Right atrium auricular region (tissue), 2 donors: ENCODE measurements at regions not wholly inside any gene's neighbourhood (a gene's known extent, or its start where the extent isn't known, plus 50 kb on each side); places are given as distances from the start of the nearest gene placed in this dataset.

Experiments used
- DNase-seq: peaks from one replicate; pipeline ENCODE4 v3.0.0-alpha.2; 2019; ENCODE audit warnings: low spot score
- H3K27ac ChIP-seq, 2 donors: fragments of 200-600 bp; sonication (generic); 1 replicate in 1 of 2; 2 replicates in 1 of 2; pipeline ENCODE4 v1.5.1; 2016 to 2019
- H3K27me3 ChIP-seq, 2 donors: fragments of 200-600 bp; sonication (generic); one replicate each; pipeline versions ENCODE4 v1.5.1 to v1.6.0; 2017 to 2019
- H3K36me3 ChIP-seq: fragments of 200-600 bp; sonication (generic); one replicate; pipeline ENCODE4 v1.5.1; 2016
- H3K4me1 ChIP-seq, 2 donors: fragments of 200-600 bp; sonication (generic); one replicate each; pipeline versions ENCODE4 v1.5.1 to v1.6.0; 2017 to 2019
- H3K4me3 ChIP-seq, 2 donors: fragments of 200-600 bp; sonication (generic); 1 replicate in 1 of 2; 2 replicates in 1 of 2; pipeline ENCODE4 v1.5.1; 2017 to 2019; ENCODE audit warnings: mild to moderate bottlenecking in 1 of 2, moderate library complexity in 1 of 2
- H3K9me3 ChIP-seq, 2 donors: fragments of 200-600 bp; sonication (generic); one replicate each; pipeline ENCODE4 v1.5.1; 2019
- TF ChIP-seq, protein P1 (sequence below), 2 donors: fragments of 200-600 bp; sonication (generic); IDR thresholded peaks; one replicate each; pipeline ENCODE4 v1.5.1; 2019; ENCODE audit warnings: antibody characterized with exemption in 2 of 2

DNA sequence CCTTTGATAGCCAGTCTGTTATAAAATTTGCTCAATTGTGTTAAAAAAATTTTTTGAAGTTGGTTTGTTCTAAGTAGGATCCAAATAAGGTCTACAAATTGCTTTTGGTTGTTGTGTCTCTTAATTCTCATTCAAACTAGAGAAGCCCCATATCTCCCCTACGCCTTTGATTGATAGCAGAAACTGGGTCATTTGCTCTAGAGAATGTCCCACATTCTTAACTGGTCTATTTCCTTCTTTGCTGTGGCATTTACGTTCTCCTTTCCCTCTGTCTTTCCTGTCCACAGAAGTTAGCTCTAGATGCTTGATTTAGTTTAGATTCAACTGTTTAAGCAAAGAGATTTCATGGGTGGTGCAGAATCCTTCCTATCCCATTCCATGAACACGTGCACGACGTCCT, 174.6 kb upstream of the SVIL start:
- H3K9me3 ChIP-seq, result no peaks in the 10 kb centered on the region
- no peak overlapping the region for H3K27ac ChIP-seq
- no peaks in the 10 kb centered on the region for H3K27me3 ChIP-seq
- H3K4me3 ChIP-seq, result no peak overlapping the region
- no peak for DNase-seq
- TF ChIP-seq, protein P1, sequence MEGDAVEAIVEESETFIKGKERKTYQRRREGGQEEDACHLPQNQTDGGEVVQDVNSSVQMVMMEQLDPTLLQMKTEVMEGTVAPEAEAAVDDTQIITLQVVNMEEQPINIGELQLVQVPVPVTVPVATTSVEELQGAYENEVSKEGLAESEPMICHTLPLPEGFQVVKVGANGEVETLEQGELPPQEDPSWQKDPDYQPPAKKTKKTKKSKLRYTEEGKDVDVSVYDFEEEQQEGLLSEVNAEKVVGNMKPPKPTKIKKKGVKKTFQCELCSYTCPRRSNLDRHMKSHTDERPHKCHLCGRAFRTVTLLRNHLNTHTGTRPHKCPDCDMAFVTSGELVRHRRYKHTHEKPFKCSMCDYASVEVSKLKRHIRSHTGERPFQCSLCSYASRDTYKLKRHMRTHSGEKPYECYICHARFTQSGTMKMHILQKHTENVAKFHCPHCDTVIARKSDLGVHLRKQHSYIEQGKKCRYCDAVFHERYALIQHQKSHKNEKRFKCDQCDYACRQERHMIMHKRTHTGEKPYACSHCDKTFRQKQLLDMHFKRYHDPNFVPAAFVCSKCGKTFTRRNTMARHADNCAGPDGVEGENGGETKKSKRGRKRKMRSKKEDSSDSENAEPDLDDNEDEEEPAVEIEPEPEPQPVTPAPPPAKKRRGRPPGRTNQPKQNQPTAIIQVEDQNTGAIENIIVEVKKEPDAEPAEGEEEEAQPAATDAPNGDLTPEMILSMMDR (IDR thresholded peaks at IDR 0.05), result no peak
- H3K36me3 ChIP-seq, result no peaks in the 10 kb centered on the region
- peaks cover 0 to 25% of the 10 kb centered on the region in 2 donors for H3K4me1 ChIP-seq

DNA sequence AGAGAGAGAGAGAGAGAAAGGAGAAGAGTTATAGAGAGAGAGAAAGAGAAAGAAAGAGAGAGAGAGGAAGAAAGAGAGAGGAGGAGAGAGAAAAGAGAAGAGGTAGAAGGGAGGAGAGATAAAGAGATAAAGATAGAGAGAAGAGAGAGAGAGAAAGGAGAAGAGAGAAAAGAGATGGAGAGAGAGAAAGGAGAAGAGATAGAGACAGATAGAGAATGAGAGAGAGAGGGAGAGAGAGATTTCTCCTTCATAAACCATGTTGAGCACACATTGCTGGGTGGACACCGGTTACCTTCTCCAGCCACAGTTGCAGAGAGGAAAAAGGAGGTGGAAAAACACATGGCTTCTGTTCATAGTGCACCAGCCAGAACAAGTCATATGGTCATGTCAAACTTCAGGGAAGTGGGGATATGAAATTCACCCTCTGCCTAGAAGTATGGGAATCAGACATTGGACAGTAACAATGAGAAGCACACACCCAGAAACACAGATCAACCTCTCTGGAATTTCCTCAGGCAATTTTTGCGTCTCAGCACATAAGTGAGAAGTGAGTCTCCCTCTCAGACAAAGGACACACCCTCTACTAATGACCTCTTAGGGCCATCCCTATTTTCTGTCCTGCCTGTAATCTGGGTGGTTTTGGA, 172.5 kb upstream of the SVIL start:
- no peaks in the 10 kb centered on the region for H3K27me3 ChIP-seq
- H3K4me1 ChIP-seq, result peaks cover 0 to 29% of the 10 kb centered on the region in 2 donors
- H3K27ac ChIP-seq, result no peak overlapping the region
- H3K4me3 ChIP-seq, result no peak overlapping the region
- H3K9me3 ChIP-seq, result no peaks in the 10 kb centered on the region
- DNase-seq, result no peak
- no peaks in the 10 kb centered on the region for H3K36me3 ChIP-seq
- TF ChIP-seq, protein P1 (IDR thresholded peaks at IDR 0.05), result no peak

DNA sequence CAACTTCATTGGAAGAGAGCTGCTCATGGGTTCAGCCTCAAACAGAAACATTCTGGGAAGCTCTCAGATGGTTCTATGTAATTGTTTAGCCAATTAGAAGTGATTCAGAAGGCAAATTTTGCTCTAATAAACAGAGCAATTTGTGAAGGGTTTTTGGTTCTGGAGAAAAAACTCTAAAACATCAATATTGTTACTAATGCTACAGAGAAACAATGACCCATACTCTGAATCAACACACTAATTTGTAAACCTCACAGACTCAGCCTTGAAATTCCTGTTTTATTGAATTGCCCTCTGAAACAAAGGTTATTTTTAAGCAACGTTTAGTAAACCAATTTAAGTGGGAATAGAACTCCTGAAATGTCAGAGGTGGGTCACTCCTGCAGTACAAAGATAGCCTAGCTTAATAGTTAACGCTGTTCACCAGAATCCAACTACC, 171.6 kb upstream of the SVIL start:
- Histone ChIP-seq H3K27ac (no peak overlapping the region), H3K9me3 (no peaks in the 10 kb centered on the region), H3K4me3 (no peak overlapping the region), H3K36me3 (no peaks in the 10 kb centered on the region), H3K4me1 (peaks cover 0 to 20% of the 10 kb centered on the region in 2 donors), H3K27me3 (no peaks in the 10 kb centered on the region)
- no peak for DNase-seq
- TF ChIP-seq, protein P1 (IDR thresholded peaks at IDR 0.05), result no peak

DNA sequence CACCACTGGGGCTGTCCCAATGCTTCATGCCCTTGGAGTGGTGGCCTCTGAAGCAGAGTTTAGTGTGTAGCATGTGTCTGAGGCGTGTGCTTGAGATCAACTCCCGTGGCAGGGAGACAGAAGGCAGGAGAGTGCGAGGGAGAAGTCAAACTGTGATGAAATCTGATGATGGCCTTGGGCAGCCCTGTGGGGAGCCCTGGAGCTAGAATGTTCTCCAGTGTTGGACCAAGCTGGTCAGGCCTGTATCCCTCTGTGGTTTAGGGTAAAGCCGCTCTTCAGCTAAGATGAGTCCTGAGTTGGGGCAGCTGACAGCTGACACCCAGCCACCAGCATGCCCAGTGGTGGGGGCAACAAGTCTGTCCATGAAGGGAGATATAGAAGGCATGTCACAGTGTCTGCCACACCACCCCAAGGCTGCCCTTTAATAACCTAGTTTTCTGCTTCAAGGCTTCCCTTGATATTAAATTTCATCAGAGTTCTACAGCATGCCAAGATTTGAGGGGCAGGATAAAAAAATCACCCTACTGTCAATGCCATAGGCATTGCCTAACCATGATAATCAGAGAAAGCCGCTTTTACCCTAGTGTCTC, 170.5 kb upstream of the SVIL start:
- Histone ChIP-seq H3K9me3 (no peaks in the 10 kb centered on the region), H3K4me3 (no peak overlapping the region), H3K27ac (peak overlapping the region in 1 of 2 donors; percentile 63), H3K4me1 (peaks cover 0 to 15% of the 10 kb centered on the region in 2 donors), H3K27me3 (no peaks in the 10 kb centered on the region), H3K36me3 (no peaks in the 10 kb centered on the region)
- TF ChIP-seq, protein P1 (IDR thresholded peaks at IDR 0.05), result no peak
- peak; percentile 50 for DNase-seq

DNA sequence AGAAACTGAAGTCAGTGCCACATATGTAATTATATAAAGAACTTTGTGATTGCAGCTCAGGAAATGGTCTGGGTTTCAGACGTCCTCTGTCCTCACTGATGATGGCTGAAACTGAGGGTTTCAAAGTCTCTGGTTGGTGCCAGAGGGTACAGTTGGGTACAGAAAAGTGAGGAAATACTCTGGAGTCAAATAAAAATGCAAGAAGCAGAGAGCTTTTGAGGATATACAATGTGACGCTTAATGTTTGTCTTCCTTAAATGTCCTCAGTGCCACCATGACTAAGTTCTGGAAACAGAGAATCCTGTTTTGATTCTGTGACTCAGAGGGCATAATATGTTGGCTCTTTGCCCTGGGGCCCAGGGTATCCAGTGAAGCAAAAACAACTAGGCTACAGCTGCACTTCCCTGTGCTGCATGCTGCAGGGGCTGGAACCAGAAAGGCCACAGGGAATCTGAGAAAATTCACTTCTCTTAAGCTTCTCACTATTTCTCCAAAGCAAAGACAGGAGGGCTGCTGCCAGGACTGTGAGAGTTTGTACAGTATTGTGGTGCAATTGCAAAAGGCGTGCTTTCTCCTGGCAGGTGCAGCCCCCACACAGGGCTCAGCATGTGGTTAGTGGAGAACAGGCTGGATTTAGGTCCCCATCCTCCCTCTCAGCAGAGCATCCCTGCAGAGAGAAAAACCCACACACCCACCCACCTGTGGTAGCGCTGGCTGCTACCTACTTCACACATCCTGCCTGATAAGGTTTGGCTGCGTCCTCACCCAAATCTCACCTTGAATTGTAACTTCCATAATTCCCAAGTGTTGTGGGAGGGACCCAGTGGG, 169.5 kb upstream of the SVIL start:
- H3K36me3 ChIP-seq, result no peaks in the 10 kb centered on the region
- peak overlapping the region in 1 of 2 donors; percentile 63 for H3K27ac ChIP-seq
- no peaks in the 10 kb centered on the region for H3K9me3 ChIP-seq
- peaks cover 0 to 15% of the 10 kb centered on the region in 2 donors for H3K4me1 ChIP-seq
- TF ChIP-seq, protein P1 (IDR thresholded peaks at IDR 0.05), result no peak
- H3K4me3 ChIP-seq, result no peak overlapping the region
- H3K27me3 ChIP-seq, result no peaks in the 10 kb centered on the region
- DNase-seq, result peak; percentile 67
